NCI-H2171 treated with DMSO at 0.1 percent for 48 hours (cell line): ENCODE measurements at regions not wholly inside any gene's neighbourhood (a gene's known extent, or its start where the extent isn't known, plus 50 kb on each side); places are given as distances from the start of the nearest gene placed in this dataset.
A peak's percentile ranks its signal among the peaks of the same experiment; 100 is the strongest.

Experiments
- DNase-seq: peaks from one replicate; lab custom pipeline; 2025; lab: John Stamatoyannopoulos, UW

DNA sequence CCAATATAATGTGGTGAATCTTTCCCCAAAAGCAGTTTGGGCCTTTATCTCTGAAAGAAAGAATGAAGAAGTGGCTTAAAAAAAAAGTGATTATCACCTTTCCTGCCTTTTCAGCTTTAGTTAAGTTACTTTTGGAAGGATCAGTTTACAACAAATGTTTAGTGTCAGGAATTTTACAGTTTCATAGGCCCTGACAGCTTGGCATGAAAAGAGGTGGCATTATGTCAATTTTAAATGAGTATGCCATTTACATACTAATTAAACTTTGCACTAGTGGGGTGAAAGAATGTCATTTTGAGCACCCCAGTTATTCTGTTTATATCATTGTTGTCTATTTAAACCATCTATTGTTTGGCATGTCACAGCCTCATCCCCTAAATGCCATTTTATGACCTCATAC is 763.5 kb upstream of the FANCL start:
- DNase-seq, result peak; percentile 78

DNA sequence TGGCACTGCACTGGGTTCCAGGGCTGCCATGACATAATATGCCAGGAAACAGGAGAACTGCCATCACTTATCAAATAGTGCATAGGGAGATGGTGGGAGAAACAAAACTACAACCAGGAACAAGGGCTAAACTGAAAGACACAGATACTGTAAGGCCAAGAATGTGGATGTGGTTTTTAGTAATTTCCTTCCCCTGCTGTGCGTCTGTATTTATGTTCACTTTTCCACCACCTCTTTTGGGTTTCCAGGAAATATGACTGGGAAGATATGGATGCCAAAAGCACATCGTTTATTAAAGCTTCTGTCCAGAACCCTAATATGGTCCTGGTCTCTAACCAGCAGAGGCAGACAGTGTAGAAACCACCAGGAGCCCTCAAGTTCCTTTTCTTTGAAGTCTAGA is 759.7 kb upstream of the FANCL start:
- DNase-seq, result no peak

DNA sequence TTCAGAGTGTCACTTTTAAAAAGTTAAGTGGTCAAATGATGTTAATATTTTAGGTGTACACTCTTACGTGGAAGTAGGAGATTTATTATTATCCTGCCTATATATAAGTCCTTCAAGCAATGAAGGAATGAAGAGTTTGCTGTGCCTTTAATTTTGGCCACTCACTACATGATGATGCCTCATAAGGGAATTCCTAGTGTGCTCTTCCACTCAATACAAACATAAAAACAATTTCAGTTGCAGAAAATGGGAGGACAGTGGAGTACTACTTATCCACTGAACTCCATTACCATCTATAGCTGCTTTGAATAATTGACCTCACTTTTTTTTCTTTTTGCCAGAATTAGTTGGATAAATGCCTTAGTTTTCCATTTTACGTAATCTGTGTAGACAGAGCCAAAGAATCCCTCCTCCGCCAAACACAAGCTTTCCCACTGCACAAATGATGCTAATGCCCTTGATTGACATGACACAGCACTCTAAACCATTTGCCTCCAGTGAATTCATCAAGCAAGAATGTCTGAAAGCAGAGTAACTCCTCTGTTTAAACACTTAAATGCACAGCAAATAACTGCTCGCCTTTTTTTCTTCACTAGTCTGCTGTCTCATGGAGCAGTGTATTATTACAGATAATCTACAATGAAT is 751.1 kb upstream of the FANCL start:
- DNase-seq, result no peak

DNA sequence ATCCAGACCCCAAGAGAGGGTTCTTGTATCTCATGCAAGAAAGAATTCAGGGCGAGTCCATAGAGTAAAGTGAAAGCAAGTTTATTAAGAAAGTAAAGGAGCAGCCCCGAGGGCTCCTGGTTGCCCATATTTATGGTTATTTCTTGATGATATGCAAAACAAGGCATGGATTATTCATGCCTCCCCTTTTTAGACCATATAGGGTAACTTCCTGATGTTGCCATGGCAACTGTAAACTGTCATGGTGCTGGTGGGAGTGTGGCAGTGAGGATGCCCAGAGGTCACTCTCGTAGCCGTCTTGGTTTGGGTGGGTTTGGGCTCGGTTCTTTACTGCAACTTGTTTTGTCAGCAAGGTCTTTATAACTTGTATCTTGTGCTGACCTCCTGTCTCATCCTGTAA is 750.2 kb upstream of the FANCL start:
- DNase-seq, result no peak

DNA sequence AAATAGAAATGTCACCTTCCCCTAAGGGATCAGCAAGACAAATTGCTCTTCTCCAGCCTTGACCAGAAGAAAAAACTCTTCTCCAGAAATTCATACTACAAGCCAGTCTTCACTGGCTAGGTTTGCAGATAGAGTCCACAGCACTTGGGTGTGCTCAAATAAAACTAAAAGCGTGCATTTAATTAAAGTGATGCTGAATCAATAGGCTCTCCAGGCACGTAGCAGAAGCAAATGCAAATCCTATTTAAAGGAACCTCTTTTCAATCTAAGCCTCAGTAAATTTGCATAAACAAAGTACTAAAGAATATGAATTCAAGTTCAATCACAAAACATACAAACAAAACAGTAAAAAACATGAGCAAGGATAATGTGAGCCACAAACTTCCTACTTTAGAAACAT is 744.4 kb upstream of the FANCL start:
- DNase-seq, result no peak

DNA sequence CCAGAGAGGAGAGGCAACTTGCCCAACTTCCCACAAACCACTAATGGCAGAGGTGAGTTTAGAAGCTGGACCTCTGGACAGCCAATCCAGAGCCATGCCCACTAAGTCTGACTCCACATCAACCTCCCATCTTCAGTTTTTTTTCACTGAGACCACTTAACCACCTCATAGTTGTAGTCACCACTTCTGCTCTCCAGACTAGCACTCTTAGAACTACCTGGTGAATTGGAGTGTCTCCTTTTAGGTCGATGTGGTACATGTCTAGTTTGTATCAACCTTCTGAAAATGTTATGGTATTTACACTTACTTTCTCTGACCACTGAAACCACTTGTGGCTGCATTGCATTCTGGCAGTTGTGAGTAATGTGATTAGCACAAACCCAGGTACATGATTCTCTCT is 743.6 kb upstream of the FANCL start:
- no peak for DNase-seq

DNA sequence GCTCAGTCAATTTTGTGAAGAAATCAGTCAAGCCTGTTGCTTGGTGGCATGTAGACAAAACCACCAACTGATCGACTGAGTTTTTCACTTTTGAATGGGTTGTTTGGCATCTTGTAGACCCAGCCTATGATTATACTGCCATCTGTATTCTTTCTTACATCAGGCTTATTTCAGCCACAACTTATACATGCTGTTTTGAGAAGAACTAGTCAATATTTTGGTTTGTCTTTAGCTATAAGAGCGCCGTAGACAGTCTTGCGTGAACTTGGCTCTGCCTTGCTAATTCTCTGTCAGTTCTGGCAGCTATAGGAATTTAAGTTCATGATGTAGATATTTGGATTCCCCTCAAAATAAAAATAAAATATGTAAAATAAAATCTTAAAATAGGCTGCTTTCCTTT is 742.0 kb upstream of the FANCL start:
- DNase-seq, result no peak

DNA sequence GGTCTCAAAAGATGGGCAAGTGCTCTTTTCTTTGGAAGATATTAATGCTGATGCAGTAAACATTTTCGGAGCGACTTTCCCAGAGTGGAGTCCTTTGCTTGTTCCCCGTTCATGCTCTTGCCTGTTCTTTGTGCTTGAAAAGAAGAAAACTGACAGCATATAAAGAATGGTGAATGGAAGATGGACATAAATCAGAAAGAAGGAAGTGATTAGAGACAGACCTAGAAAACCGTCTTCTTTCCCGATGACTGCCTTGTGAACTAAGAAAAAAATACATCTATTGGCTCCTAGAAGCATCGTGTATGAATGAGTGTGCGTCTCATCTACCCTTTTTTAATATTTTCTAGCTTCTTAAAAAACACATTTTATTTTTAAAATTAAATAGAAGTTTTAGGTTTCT is 740.1 kb upstream of the FANCL start:
- no peak for DNase-seq

DNA sequence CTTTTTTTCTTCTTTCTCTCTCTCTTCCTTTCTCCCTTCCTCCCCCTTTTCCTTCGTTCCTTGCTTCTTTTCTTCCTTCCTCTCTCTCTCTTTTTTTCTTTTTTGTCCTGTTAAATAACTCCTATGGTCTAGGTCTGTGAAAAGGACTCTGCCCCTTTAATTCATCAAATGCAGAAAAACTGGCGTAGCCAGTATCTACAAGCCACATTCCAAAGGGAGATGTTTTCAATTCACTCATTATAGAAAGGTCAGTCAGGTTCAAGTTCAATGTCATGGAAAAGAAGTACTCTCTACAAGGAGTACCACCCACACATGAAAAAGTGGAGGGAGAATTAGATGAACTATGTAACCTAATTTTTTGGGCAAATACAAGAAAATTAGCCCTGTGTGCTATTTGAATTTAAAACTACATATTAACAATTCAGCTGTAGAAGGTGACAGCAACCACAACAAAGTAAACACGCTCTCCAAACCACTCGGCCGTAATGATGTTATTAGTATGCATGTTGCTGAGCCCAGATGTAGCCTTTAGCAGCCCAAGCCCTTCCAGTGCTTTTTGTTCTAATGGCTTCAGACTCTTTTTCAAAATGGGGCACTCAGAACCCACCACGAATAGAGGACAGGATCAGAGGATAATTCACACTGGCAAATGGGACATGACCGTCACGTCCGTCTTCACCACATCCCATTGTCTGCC is 735.4 kb upstream of the FANCL start:
- DNase-seq, result no peak

DNA sequence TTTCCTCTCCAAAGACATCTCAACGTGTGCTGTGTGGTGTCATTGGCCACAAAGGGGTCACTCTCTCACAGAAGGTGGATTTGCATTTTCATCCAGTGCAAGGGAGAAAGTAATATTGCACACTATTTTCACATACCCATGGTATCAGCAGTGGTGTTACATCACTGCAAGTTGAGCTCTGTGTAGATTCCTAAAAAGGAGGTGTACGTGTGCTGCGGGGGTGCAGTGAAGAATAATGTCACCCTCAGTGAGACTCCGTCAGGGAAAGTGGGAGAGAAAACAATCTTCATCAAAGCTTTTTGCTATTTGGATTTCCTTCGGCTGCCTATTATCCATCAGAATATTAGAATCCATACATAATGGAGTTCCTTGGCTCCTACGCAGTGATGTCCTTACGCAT is 733.8 kb upstream of the FANCL start:
- no peak for DNase-seq

DNA sequence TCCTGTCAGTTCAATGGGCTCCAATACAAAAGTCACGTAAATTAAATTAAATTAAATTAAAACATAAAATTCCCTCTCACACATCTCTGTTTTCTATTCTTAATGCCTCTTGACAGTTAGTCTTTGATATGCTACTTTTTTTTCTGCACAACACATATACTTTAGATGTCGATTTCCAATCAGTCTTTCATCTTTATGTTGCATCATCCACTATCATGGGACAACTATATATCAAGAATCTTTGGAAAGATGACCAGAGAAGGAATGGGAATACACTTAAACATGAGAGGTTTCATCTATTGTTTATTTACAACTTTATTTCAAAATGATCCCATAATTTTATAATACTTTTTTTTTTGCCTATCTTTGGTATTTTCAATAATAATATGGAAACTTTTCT is 733.3 kb upstream of the FANCL start:
- no peak for DNase-seq

DNA sequence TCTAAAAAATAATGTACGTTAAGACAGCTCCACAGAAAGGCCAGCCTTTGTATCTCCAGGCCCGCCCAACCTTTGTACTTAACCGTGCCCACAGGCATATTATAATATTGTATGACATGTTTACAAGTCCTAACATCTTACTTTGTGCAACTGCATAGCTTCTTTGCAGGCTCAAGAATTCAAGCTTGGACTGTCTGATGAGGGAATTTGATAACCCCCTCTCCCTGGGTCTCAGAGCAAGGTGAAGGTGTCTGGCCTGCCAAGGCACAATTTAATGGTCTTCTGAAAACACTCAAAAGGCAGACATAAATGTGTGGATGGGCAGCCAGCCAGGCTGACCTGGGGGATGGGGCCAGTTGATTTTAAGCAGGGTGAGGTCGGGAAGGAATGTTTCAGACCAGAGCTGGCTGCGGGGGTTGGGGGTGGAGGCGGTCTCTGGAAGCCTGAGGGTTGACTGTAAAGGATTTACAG is 732.7 kb upstream of the FANCL start:
- no peak for DNase-seq

DNA sequence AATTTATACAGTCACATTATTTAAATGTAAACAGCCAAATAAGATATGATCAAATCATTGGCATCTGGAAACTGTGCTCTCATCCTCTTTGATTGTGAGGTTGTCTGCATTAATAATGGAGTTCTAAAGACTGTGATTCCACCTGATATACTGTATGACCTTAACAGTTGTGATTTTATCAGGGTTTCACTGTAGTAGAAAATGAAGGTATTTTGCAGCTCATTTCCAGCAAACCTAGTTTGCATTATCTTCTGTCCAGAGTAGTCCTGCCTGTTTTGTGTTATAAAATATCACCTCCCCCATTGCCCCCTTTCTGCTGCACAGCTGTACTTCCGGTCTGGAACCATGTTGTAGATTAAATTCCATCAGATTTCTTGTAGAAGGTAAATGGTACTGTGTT is 731.6 kb upstream of the FANCL start:
- no peak for DNase-seq

DNA sequence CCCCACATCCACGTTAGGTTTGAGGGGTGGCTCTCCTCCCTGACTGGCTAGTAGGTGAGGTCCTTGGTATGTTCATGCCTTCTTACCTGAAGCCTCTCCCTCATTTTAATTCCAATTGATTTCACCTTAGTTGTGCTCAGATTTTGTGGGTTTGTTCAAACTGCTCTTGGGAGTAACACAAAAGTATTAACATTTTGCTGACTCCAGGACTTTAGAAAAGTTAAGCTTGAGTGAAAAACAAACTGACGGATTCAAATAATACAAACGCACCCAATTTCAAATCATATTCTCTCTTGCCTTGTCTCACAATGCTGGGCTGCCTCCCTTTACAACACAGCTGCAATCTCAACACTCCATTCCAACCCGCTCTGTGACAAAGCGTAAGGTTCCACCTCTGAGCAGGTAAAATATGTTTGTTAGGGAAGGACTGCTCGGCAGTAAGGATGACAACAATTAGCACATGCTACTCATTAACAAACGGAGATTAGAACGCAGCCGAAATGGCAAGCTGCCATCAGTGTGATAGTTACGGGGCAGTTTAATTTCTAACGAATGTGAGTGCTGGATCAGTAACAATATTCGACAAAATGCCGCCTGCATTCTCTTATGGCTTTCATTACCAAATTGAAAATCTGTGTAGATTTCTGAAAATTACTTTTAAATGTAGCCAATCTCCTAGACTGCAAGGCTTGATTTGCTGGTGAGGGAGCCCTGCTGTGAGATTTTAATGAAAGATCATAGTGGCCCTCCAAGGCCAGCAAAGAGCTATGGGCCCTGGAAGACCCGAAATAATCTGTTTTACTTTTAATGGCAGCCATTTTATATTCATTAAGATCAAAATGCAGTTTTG is 730.6 kb upstream of the FANCL start:
- no peak for DNase-seq

DNA sequence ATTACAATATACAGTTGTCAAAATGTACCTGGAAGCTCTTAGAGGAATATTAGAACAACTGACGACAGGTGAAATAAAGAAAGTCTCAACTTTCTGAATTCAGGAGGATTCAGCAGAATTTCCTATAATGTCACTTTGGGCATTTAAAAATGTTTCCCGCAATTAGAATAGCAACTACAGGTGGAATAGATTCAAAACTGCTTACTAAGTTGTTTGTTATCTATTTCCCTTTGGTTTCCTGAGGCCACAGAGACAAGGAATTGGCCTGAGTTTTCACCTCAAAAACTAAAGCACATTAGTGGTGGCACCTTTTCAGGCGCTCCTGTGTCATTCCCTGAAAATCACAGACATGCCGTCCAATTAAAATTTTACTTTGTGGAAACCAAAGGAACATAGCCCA is 729.2 kb upstream of the FANCL start:
- DNase-seq, result no peak

DNA sequence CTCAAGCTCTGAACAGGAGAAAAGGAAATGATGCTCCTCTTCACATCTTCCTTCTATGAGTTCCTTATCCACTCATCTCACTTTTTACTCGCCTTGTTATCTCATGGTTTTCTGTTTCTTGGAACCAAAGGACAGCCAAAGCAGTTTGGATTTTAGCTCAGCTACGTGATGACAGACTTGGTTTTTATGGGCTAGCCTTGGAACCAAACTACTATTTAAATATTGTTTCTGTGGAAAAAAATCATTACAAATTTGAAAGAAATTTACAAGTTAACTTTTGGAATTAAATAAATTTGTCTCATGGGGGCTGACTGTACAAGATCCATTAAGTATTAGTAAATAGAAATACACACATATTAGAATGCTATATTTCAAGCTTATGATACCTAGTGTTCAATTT is 727.8 kb upstream of the FANCL start:
- no peak for DNase-seq

DNA sequence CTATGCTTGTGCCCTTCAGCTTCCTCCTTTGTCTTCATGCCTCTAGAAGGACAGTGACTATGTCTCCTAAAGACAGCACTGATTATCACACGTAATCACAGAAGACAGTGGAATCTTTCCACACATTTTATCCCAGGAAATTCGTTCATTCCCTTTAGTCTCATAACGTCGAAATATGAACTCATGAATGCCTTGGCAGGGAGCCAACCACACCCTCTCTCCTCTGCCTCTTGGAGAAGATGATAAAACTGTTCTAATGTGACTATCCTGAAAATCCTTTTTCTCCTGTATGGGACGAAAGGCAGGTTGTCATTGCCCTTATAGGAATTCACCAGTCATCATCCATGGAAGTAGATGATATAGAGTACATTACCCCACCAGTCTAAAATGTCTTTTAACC is 726.6 kb upstream of the FANCL start:
- DNase-seq, result peak; percentile 52

DNA sequence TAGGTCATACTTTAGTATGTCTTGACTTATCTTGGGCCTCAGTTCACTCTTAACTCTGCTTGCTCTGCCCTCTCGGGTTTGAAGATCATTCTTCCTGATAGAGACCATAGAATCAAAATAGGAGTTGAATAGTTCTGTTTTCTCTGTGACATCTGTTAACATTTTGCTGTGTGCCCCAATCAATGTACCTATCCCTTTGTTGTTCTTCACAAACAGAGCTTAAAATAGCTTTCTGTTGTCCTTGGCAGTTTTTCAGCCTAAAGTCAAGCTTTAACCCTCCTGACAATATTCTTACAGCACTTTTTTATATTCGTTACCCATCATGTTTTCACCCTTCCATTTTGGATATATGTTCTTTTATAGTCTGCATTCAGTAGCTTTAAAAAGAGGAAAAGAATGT is 724.5 kb upstream of the FANCL start:
- peak; percentile 62 for DNase-seq

DNA sequence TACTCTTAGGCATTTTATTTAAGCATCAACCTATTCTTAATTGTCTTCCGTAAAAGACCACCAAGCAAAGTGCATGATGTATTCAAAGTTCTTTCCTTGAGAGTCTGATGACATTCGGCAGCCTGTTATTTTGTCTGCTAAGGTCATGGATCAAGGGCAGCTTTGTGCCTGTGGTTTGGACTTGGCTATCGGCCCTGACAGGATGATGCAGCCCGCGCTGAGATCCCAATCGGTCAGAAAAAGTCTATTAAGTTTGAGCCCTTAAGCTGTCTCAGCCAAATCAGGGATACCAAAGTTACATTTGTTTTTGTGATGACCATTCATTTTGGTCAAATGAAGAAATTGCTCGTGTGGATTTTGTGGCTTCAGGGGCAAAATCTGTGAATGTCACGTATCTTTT is 718.9 kb upstream of the FANCL start:
- DNase-seq, result no peak

DNA sequence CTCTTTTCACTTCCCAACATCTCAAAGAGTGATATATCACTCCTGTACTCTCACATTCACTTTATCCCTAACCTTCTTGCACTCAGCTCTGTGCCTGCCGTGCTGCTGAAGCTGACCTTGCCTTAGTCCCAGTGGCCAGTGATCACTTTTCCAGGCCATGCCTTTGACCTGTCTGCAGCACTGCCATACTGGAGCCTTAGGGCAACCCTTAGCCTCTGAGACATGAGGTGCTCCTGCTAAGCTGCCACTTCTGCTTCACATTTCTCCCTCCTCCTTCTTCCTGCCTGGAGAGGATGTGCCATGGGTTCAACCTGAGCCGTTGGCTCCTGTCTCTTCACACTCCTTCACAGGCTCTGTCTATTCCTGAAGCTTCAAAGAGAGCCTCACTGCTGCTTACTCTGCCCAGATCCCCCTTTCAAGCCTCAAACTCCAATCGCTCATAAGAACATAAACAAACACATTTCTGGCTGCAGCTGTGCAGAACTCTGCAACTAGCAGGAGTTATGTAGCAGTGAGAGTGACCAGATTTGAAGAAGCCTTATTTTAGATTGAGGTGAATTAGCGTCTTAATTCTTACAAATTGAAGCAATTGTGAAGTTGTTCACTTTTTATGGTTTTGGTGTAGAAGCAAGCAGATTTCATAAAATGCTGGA is 716.2 kb upstream of the FANCL start:
- DNase-seq, result no peak

DNA sequence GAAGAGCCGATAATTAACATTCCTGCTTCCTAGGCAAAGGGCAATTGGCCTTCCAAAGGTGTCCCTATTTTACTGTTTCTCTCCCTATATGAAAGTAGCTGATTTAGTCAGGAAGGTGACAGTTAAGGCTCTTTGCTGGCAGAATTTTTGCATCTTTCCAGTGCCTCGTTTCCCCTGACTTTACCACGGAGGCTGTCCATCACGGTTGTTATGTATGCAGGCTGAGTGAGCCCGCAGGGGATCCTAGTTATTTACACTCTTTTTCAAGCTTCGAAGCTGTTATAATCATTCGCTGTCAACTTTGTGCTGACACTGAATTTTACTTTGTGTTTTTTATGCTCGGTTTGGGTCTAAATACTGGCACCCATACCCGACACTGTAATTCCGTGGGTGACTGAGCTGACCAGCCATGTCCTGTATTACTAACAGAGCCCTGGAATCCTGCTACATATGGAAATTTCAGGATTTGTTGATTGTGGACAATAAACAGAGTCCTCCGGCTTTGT is 713.8 kb upstream of the FANCL start:
- DNase-seq, result no peak

DNA sequence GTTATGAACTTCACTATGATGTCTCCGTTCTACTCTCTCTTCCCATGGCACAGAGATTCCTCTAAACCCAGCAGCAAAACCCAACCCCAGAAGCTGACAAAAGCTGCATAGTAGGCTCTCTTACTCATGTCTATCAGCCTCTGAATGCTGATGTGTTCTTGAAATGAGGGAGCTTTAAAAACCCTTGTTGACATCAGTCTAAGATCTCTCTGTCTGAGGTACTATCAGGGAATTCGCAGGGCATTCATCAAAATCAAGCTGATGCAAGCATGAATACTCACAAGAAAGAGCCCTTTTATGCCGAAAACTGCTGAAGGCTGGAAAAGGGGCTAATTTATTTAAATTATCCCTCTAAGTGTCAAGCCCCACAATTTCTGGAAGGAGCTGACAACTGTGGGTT is 710.6 kb upstream of the FANCL start:
- no peak for DNase-seq
